HEK293 (cell line): ENCODE measurements at regions not wholly inside any gene's neighbourhood (a gene's known extent, or its start where the extent isn't known, plus 50 kb on each side); places are given as distances from the start of the nearest gene placed in this dataset.

ENCODE experiments used
- SP3 ChIP-seq: fragments of 450-650 bp; formaldehyde crosslinking; IDR thresholded peaks from 2 replicates; pipeline ENCODE4 v1.5.1; 2016; ENCODE audit warnings: missing biosample characterization, missing genetic modification characterization
- ZBTB21 ChIP-seq: fragments of 450-650 bp; formaldehyde crosslinking; IDR thresholded peaks from 2 replicates; pipeline ENCODE4 v1.5.1; 2017; ENCODE audit warnings: missing biosample characterization, missing genetic modification characterization
- ZNF530 ChIP-seq: fragments of 450-650 bp; formaldehyde crosslinking; IDR thresholded peaks from 2 replicates; pipeline ENCODE4 v1.5.1; 2016; ENCODE audit warnings: low read depth, missing biosample characterization, missing genetic modification characterization
- TF ChIP-seq, protein P1 (sequence below): fragments of 450-650 bp; formaldehyde crosslinking; IDR thresholded peaks from 2 replicates; pipeline ENCODE4 v1.5.1; 2016; ENCODE audit warnings: missing biosample characterization, missing genetic modification characterization

DNA sequence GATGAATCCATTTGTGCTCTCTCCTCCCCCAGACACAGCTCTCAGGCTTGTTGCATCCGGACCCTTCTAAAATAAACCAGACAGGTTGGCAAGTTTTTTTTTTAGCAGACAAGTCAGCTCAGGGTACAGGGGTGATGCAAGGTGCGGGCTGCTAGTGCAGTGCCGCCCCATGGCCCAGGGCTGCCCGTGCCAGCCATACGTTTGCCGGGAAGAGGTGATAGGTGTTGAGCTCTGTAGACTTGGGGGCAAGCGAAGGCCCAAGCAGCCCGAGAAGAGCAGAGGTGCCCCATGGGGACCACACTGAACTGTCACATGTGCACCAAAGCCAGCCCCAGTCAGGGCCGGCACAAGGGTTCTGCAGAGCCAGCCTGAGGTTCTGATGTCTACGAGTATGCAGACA lies 57.1 kb upstream of the PDSS1 start:
- TF ChIP-seq, protein P1, sequence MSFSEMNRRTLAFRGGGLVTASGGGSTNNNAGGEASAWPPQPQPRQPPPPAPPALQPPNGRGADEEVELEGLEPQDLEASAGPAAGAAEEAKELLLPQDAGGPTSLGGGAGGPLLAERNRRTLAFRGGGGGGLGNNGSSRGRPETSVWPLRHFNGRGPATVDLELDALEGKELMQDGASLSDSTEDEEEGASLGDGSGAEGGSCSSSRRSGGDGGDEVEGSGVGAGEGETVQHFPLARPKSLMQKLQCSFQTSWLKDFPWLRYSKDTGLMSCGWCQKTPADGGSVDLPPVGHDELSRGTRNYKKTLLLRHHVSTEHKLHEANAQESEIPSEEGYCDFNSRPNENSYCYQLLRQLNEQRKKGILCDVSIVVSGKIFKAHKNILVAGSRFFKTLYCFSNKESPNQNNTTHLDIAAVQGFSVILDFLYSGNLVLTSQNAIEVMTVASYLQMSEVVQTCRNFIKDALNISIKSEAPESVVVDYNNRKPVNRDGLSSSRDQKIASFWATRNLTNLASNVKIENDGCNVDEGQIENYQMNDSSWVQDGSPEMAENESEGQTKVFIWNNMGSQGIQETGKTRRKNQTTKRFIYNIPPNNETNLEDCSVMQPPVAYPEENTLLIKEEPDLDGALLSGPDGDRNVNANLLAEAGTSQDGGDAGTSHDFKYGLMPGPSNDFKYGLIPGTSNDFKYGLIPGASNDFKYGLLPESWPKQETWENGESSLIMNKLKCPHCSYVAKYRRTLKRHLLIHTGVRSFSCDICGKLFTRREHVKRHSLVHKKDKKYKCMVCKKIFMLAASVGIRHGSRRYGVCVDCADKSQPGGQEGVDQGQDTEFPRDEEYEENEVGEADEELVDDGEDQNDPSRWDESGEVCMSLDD (tag by site-specific recombination), result no peak
- TF ChIP-seq SP3 (tag by site-specific recombination), result no peak
- no peak for TF ChIP-seq ZBTB21 (tag by site-specific recombination)
- TF ChIP-seq ZNF530 (tag by site-specific recombination), result no peak
